Activated naive CD8-positive, alpha-beta T cell treated with anti-CD3 and anti-CD28 coated beads, Interleukin-2, amount 50 U/mL, for 24 hours (primary cell): ENCODE measurements at regions not wholly inside any gene's neighbourhood (a gene's known extent, or its start where the extent isn't known, plus 50 kb on each side); places are given as distances from the start of the nearest gene placed in this dataset.
"Not testable (repeated sequence)": the region's sequence is repeated elsewhere in the genome, so short reads cannot be mapped to it uniquely, and the experiment has no call there.

Experiments
- ATAC-seq: fragments of 150-1000 bp; cut with Tn5 transposase; one replicate; pipeline ENCODE4 v1.10.0; 2021
- DNase-seq: peaks from one replicate; pipeline ENCODE4 v3.0.0; 2021
- H3K27ac Mint-ChIP-seq: one replicate; pipeline ENCODE4 v1.8.0; 2021; ENCODE audit warnings: mild to moderate bottlenecking, mixed read lengths
- H3K27me3 Mint-ChIP-seq: one replicate; pipeline ENCODE4 v1.8.0; 2021; ENCODE audit warnings: mixed read lengths
- H3K36me3 Mint-ChIP-seq: one replicate; pipeline ENCODE4 v1.8.0; 2021; ENCODE audit warnings: low read depth, mixed read lengths
- H3K4me1 Mint-ChIP-seq: one replicate; pipeline ENCODE4 v1.8.0; 2021; ENCODE audit warnings: mixed read lengths
- H3K4me3 Mint-ChIP-seq: one replicate; pipeline ENCODE4 v1.8.0; 2021; ENCODE audit warnings: mild to moderate bottlenecking, moderate library complexity, mixed read lengths
- H3K9me3 Mint-ChIP-seq: one replicate; pipeline ENCODE4 v1.8.0; 2021; ENCODE audit warnings: mixed read lengths

- no peak overlapping the region for H3K27ac Mint-ChIP-seq
- H3K4me3 Mint-ChIP-seq, result no peak overlapping the region
- no peak for ATAC-seq
- H3K9me3 Mint-ChIP-seq, result peaks cover 8% of the 10 kb centered on the region
- H3K4me1 Mint-ChIP-seq, result no peaks in the 10 kb centered on the region
- no peaks in the 10 kb centered on the region for H3K36me3 Mint-ChIP-seq
- DNase-seq, result no peak
- H3K27me3 Mint-ChIP-seq, result no peaks in the 10 kb centered on the region
These were observed 2041.1 kb downstream of the OLFM4 start for GRCh38 chr13:55069746-55070145.

DNA sequence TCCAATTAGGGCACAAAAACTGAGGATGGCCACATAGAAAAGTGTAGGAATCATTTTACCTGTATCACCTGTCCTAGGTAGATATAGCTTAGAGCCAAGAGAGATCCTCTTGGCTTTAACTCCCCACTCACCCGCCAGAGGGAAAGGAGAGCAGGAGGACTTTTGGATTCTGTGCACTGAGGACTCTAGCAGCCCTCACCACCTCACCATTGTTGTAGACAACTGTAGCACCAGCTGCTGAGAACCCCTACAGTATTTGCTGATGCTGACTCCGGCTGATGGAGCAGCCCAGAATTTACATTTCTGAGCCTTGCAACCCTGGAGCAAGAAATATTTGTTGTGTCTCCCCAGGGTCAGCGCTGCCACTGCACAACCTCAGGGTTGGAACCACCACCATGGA, 2044.4 kb downstream of the OLFM4 start:
- Mint-ChIP-seq H3K4me1 (no peaks in the 10 kb centered on the region), H3K27me3 (no peaks in the 10 kb centered on the region), H3K9me3 (peaks cover 5% of the 10 kb centered on the region), H3K4me3 (no peak overlapping the region), H3K27ac (no peak overlapping the region), H3K36me3 (no peaks in the 10 kb centered on the region)
- no peak for ATAC-seq
- no peak for DNase-seq

DNA sequence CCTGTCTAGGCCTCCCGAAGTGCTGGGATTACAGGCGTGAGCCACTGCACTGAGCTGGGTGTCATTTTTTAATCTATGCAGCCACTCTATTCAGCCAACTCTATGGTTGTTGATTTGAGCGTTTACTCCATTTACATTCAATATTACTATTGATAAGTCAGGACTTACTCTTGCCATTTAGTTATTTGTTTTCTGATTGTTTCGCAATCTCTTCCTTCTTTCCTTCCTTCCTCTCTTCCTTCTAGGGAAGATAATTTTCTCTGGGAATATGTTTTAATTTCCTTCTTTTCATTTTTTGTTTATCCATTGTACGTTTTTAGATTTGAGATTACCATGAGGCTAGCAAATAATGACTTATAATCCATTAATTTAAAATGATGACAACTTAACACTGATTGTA, 2056.0 kb downstream of the OLFM4 start:
- Mint-ChIP-seq H3K36me3 (no peaks in the 10 kb centered on the region), H3K4me1 (no peaks in the 10 kb centered on the region), H3K4me3 (no peak overlapping the region), H3K27me3 (no peaks in the 10 kb centered on the region), H3K27ac (no peak overlapping the region), H3K9me3 (peaks cover 15% of the 10 kb centered on the region)
- ATAC-seq (no peak), DNase-seq (no peak)

GRCh38 chr13:55087085-55087484, 2053.6 kb upstream of the PRR20A start:
- Mint-ChIP-seq H3K9me3 (peaks cover 12% of the 10 kb centered on the region), H3K27me3 (no peaks in the 10 kb centered on the region), H3K4me3 (no peak overlapping the region), H3K27ac (no peak overlapping the region), H3K36me3 (no peaks in the 10 kb centered on the region), H3K4me1 (no peaks in the 10 kb centered on the region)
- ATAC-seq (no peak), DNase-seq (no peak)

DNA sequence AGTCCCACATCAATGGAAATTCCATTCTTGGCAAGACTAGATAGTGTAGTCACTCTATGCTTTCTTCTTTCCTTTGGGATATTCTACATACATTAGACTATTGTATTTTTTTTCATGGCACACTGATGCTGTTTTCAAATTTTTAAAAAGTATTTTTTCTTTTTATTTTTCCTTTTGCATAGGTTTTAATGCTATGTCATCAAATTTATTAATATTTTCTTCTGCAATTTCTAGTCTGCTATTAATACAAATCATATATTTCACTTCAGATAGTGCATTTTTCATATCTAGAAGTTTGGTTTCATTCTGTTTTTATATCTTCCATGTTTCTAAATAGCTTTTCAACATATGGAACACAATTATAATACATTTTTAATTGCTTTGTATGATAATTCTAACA, 2050.1 kb upstream of the PRR20A start:
- ATAC-seq, result no peak
- H3K27me3 Mint-ChIP-seq, result no peaks in the 10 kb centered on the region
- no peaks in the 10 kb centered on the region for H3K4me1 Mint-ChIP-seq
- no peak overlapping the region for H3K4me3 Mint-ChIP-seq
- no peaks in the 10 kb centered on the region for H3K36me3 Mint-ChIP-seq
- H3K9me3 Mint-ChIP-seq, result peaks cover 13% of the 10 kb centered on the region
- no peak overlapping the region for H3K27ac Mint-ChIP-seq
- no peak for DNase-seq

- Mint-ChIP-seq H3K27ac (no peak overlapping the region), H3K36me3 (no peaks in the 10 kb centered on the region), H3K27me3 (no peaks in the 10 kb centered on the region), H3K9me3 (peaks cover 16% of the 10 kb centered on the region), H3K4me3 (no peak overlapping the region), H3K4me1 (no peaks in the 10 kb centered on the region)
- ATAC-seq (no peak), DNase-seq (no peak)
These were observed 2049.5 kb upstream of the PRR20A start for GRCh38 chr13:55091172-55091571.

DNA sequence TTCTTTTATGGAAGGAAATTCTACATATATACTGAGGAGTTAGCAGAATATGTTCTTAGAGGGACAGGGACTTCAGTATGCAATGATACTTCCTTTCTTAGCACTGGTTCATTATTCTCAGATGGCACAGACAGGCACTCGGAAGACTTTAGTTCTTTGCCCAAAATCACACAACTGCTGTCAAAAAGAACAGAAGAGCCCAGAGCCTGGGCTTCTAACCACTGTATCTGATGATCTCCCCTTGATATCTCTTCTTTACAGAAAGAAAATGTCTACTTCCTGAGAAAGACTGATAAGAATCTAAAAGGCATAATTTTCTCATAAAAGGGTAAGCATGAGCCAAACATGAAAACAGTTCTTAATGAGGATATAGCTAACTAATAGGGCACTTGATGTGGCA, 2034.2 kb upstream of the PRR20A start:
- Mint-ChIP-seq H3K4me3 (no peak overlapping the region), H3K36me3 (no peaks in the 10 kb centered on the region), H3K27me3 (no peaks in the 10 kb centered on the region), H3K4me1 (no peaks in the 10 kb centered on the region), H3K9me3 (peaks cover 12% of the 10 kb centered on the region), H3K27ac (no peak overlapping the region)
- DNase-seq (no peak), ATAC-seq (no peak)

GRCh38 chr13:55120631-55121030, 2020.1 kb upstream of the PRR20A start:
- H3K4me1 Mint-ChIP-seq, result no peaks in the 10 kb centered on the region
- no peak overlapping the region for H3K4me3 Mint-ChIP-seq
- DNase-seq (no peak), ATAC-seq (no peak)
- H3K36me3 Mint-ChIP-seq, result no peaks in the 10 kb centered on the region
- no peaks in the 10 kb centered on the region for H3K27me3 Mint-ChIP-seq
- peaks cover 18% of the 10 kb centered on the region for H3K9me3 Mint-ChIP-seq
- no peak overlapping the region for H3K27ac Mint-ChIP-seq

GRCh38 chr13:55155046-55155445, 1985.7 kb upstream of the PRR20A start:
- no peak for ATAC-seq
- no peaks in the 10 kb centered on the region for H3K36me3 Mint-ChIP-seq
- H3K9me3 Mint-ChIP-seq, result peaks cover 36% of the 10 kb centered on the region
- H3K4me1 Mint-ChIP-seq, result no peaks in the 10 kb centered on the region
- no peaks in the 10 kb centered on the region for H3K27me3 Mint-ChIP-seq
- H3K27ac Mint-ChIP-seq, result no peak overlapping the region
- no peak overlapping the region for H3K4me3 Mint-ChIP-seq
- DNase-seq, result no peak

- H3K4me1 Mint-ChIP-seq, result no peaks in the 10 kb centered on the region
- no peaks in the 10 kb centered on the region for H3K27me3 Mint-ChIP-seq
- no peaks in the 10 kb centered on the region for H3K36me3 Mint-ChIP-seq
- no peak overlapping the region for H3K4me3 Mint-ChIP-seq
- H3K27ac Mint-ChIP-seq, result no peak overlapping the region
- ATAC-seq (no peak), DNase-seq (no peak)
- H3K9me3 Mint-ChIP-seq, result peaks cover 28% of the 10 kb centered on the region
These were observed 1981.0 kb upstream of the PRR20A start for GRCh38 chr13:55159765-55160164.

DNA sequence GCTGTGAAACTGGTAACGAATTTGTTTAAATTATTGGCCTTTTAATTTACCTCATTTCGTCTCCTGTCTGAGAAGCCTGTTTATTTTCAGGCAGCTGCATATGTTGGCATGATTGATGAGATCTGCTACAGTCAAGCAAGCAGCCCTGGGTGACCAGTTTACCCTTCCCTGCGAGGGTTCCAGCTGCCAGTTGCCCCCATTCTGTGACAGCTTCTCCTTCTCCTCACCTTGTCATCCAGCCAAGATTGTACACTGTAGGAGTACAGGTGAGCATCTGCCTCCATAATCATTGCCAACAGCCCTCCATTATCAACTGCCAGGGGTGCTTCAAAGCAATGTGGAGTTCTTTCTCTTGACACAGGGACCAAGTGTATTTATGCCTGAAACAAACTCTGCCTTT, 1979.9 kb upstream of the PRR20A start:
- ATAC-seq (no peak), DNase-seq (no peak)
- no peaks in the 10 kb centered on the region for H3K27me3 Mint-ChIP-seq
- no peak overlapping the region for H3K27ac Mint-ChIP-seq
- no peak overlapping the region for H3K4me3 Mint-ChIP-seq
- H3K36me3 Mint-ChIP-seq, result no peaks in the 10 kb centered on the region
- peaks cover 18% of the 10 kb centered on the region for H3K9me3 Mint-ChIP-seq
- H3K4me1 Mint-ChIP-seq, result no peaks in the 10 kb centered on the region

- not testable (repeated sequence) for H3K27me3 Mint-ChIP-seq, H3K36me3 Mint-ChIP-seq, H3K4me3 Mint-ChIP-seq, ATAC-seq, DNase-seq, H3K27ac Mint-ChIP-seq, H3K4me1 Mint-ChIP-seq
- peaks cover 25% of the 10 kb centered on the region for H3K9me3 Mint-ChIP-seq
These were observed 1962.1 kb upstream of the PRR20A start for GRCh38 chr13:55178582-55178981.

- DNase-seq (no peak), ATAC-seq (no peak)
- no peaks in the 10 kb centered on the region for H3K27me3 Mint-ChIP-seq
- no peak overlapping the region for H3K4me3 Mint-ChIP-seq
- H3K36me3 Mint-ChIP-seq, result no peaks in the 10 kb centered on the region
- no peaks in the 10 kb centered on the region for H3K4me1 Mint-ChIP-seq
- peaks cover 20% of the 10 kb centered on the region for H3K9me3 Mint-ChIP-seq
- no peak overlapping the region for H3K27ac Mint-ChIP-seq
These were observed 1949.7 kb upstream of the PRR20A start for GRCh38 chr13:55190996-55191395.

- Mint-ChIP-seq H3K9me3 (peaks cover 31% of the 10 kb centered on the region), H3K27me3 (no peaks in the 10 kb centered on the region), H3K27ac (no peak overlapping the region), H3K4me3 (no peak overlapping the region), H3K4me1 (no peaks in the 10 kb centered on the region), H3K36me3 (no peaks in the 10 kb centered on the region)
- ATAC-seq (no peak), DNase-seq (no peak)
These were observed 1941.6 kb upstream of the PRR20A start for GRCh38 chr13:55199134-55199533.

DNA sequence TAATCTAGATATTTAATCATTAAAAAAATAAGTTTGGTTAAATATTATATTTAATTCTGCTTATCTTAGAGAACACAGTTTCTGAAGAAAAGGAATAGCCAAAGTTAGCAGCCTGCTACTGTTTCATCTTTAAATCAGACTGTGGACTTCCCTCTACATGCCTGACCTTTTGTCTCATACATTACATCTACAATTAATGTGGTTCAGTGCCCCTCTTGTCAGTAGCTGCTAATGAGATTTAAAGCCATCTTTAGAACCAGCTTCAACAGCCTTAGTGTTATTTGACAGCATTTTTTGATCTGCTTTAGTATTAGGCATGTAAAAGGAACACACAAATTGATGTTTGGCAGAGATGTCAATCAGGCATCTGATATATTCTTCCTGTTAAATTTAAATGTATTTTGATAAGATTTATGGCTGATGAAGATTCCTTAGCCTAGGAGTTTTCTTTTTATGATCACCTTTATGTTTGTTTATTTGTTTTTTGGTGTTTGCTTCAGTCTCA, 1925.8 kb upstream of the PRR20A start:
- DNase-seq (no peak), ATAC-seq (no peak)
- Mint-ChIP-seq H3K4me3 (no peak overlapping the region), H3K4me1 (no peaks in the 10 kb centered on the region), H3K27ac (no peak overlapping the region), H3K36me3 (no peaks in the 10 kb centered on the region), H3K9me3 (peaks cover 9% of the 10 kb centered on the region), H3K27me3 (no peaks in the 10 kb centered on the region)

DNA sequence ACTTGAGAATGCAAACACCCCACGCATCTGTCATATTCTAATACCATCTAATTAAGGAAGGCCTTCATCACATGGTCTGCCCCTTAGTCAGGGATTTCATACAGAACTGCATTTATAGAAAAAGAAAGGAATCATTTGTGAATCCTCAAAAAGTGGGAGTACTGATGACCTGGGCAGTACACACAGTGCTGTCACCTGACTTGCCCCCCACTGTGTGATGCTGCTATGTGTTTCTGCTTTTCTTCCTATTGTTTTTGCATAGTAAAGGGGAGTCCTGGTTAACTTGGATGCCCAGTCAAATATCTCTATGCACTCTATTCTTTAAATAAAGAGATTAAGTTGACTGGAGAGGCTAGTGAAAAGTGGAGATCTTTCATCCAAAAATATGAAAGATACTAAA, 1921.2 kb upstream of the PRR20A start:
- ATAC-seq, result no peak

More for the DNA sequence above, 1921.2 kb upstream of the PRR20A start:
- Mint-ChIP-seq H3K27ac (no peak overlapping the region), H3K4me3 (no peak overlapping the region), H3K4me1 (no peaks in the 10 kb centered on the region), H3K9me3 (peaks cover 4% of the 10 kb centered on the region), H3K27me3 (no peaks in the 10 kb centered on the region), H3K36me3 (no peaks in the 10 kb centered on the region)
- DNase-seq, result no peak
